Fibroblast of pulmonary artery (primary cell): ENCODE measurements at regions not wholly inside any gene's neighbourhood (a gene's known extent, or its start where the extent isn't known, plus 50 kb on each side); places are given as distances from the start of the nearest gene placed in this dataset.

ENCODE experiments used
- DNase-seq: peaks from one replicate; pipeline ENCODE4 v3.0.0-alpha.2; 2010; ENCODE audit warnings: low read depth
- H3K4me3 ChIP-seq: replicated peaks from 2 replicates; pipeline ENCODE4 v1.5.1; 2011; ENCODE audit warnings: low read depth, mild to moderate bottlenecking, control low read depth, low read length, moderate library complexity
- CTCF ChIP-seq: IDR thresholded peaks from 2 replicates; pipeline ENCODE4 v1.5.1; 2011; ENCODE audit warnings: mild to moderate bottlenecking, control low read depth, low read length, inconsistent platforms; ENCODE audit errors: missing control alignments

GRCh38 chr15:95733931-95734330, 596.6 kb upstream of the NR2F2 start:
- H3K4me3 ChIP-seq = no peak overlapping the region
- TF ChIP-seq CTCF = no peak
- no peak for DNase-seq

- DNase-seq = peak; percentile 78
- TF ChIP-seq CTCF = no peak
- no peak overlapping the region for H3K4me3 ChIP-seq
Measured at GRCh38 chr15:95734422-95735316, 595.8 kb upstream of the NR2F2 start.

GRCh38 chr15:95737060-95737459, 593.4 kb upstream of the NR2F2 start:
- no peak overlapping the region for H3K4me3 ChIP-seq
- no peak for DNase-seq
- no peak for TF ChIP-seq CTCF

- no peak for DNase-seq
- TF ChIP-seq CTCF = no peak
- H3K4me3 ChIP-seq = no peak overlapping the region
Measured at GRCh38 chr15:95739131-95739530, 591.4 kb upstream of the NR2F2 start.

GRCh38 chr15:95741830-95742229, 588.7 kb upstream of the NR2F2 start:
- no peak for DNase-seq
- no peak overlapping the region for H3K4me3 ChIP-seq
- no peak for TF ChIP-seq CTCF

GRCh38 chr15:95742256-95742655, 588.2 kb upstream of the NR2F2 start:
- no peak overlapping the region for H3K4me3 ChIP-seq
- no peak for DNase-seq
- TF ChIP-seq CTCF = no peak

- no peak for TF ChIP-seq CTCF
- no peak overlapping the region for H3K4me3 ChIP-seq
- peak; percentile 38 for DNase-seq
Measured at GRCh38 chr15:95742836-95743235, 587.7 kb upstream of the NR2F2 start.
